Stimulated activated effector memory CD8-positive, alpha-beta T cell treated with anti-CD3 and anti-CD28 coated beads, Interleukin-12 subunit alpha, Interleukin-12 subunit beta, amount 100 ng/mL, for 72 hours (primary cell): ENCODE measurements at regions not wholly inside any gene's neighbourhood (a gene's known extent, or its start where the extent isn't known, plus 50 kb on each side); places are given as distances from the start of the nearest gene placed in this dataset.
A peak's percentile ranks its signal among the peaks of the same experiment; 100 is the strongest.

ENCODE experiments used
- ATAC-seq: fragments of 150-1000 bp; cut with Tn5 transposase; 2 replicates; pipeline ENCODE4 v1.10.0; 2021
- DNase-seq, 2 donors: peaks; one replicate each; pipeline ENCODE4 v3.0.0; 2021 to 2022; ENCODE audit warnings: low spot score in 2 of 2
- H3K27ac Mint-ChIP-seq: one replicate; pipeline ENCODE4 v1.8.0; 2022; ENCODE audit warnings: mild to moderate bottlenecking, mixed read lengths
- H3K36me3 Mint-ChIP-seq: one replicate; pipeline ENCODE4 v1.8.0; 2022; ENCODE audit warnings: mild to moderate bottlenecking, mixed read lengths
- H3K4me1 Mint-ChIP-seq: one replicate; pipeline ENCODE4 v1.8.0; 2022; ENCODE audit warnings: mixed read lengths
- H3K4me3 Mint-ChIP-seq: one replicate; pipeline ENCODE4 v1.8.0; 2022; ENCODE audit warnings: mild to moderate bottlenecking, mixed read lengths
- H3K9me3 Mint-ChIP-seq: one replicate; pipeline ENCODE4 v1.8.0; 2022; ENCODE audit warnings: mixed read lengths

GRCh38 chr2:190811811-190812210 lies 68.8 kb upstream of the GLS start:
- ATAC-seq, result no peak
- H3K9me3 Mint-ChIP-seq, result peaks cover 7% of the 10 kb centered on the region
- DNase-seq, result no peak
- H3K36me3 Mint-ChIP-seq, result no peaks in the 10 kb centered on the region
- no peak overlapping the region for H3K27ac Mint-ChIP-seq
- peaks cover 18% of the 10 kb centered on the region for H3K4me1 Mint-ChIP-seq
- no peak overlapping the region for H3K4me3 Mint-ChIP-seq

- Mint-ChIP-seq H3K9me3 (peaks cover 11% of the 10 kb centered on the region), H3K27ac (no peak overlapping the region), H3K36me3 (no peaks in the 10 kb centered on the region), H3K4me1 (peaks cover 18% of the 10 kb centered on the region), H3K4me3 (no peak overlapping the region)
- DNase-seq (no peak), ATAC-seq (no peak)
Measured at GRCh38 chr2:190812506-190813294, 67.9 kb upstream of the GLS start.

- no peak overlapping the region for H3K27ac Mint-ChIP-seq
- H3K9me3 Mint-ChIP-seq, result peaks cover 11% of the 10 kb centered on the region
- H3K4me3 Mint-ChIP-seq, result no peak overlapping the region
- DNase-seq (no peak), ATAC-seq (no peak)
- peaks cover 10% of the 10 kb centered on the region for H3K4me1 Mint-ChIP-seq
- H3K36me3 Mint-ChIP-seq, result no peaks in the 10 kb centered on the region
Measured at GRCh38 chr2:190815226-190815625, 65.4 kb upstream of the GLS start.

GRCh38 chr2:190817082-190817481 lies 63.5 kb upstream of the GLS start:
- Mint-ChIP-seq H3K27ac (no peak overlapping the region), H3K9me3 (peaks cover 11% of the 10 kb centered on the region), H3K36me3 (no peaks in the 10 kb centered on the region), H3K4me1 (no peaks in the 10 kb centered on the region), H3K4me3 (no peak overlapping the region)
- peak; percentile 71 for ATAC-seq
- no peak for DNase-seq

- Mint-ChIP-seq H3K4me1 (no peaks in the 10 kb centered on the region), H3K9me3 (peaks cover 11% of the 10 kb centered on the region), H3K36me3 (no peaks in the 10 kb centered on the region), H3K4me3 (no peak overlapping the region), H3K27ac (no peak overlapping the region)
- DNase-seq (no peak), ATAC-seq (no peak)
Measured at GRCh38 chr2:190819840-190820301, 60.8 kb upstream of the GLS start.

- Mint-ChIP-seq H3K9me3 (peaks cover 11% of the 10 kb centered on the region), H3K4me3 (no peak overlapping the region), H3K27ac (no peak overlapping the region), H3K4me1 (no peaks in the 10 kb centered on the region), H3K36me3 (no peaks in the 10 kb centered on the region)
- DNase-seq, result no peak
- ATAC-seq, result no peak
Measured at GRCh38 chr2:190820416-190820815, 60.2 kb upstream of the GLS start.

GRCh38 chr2:190822043-190822442 lies 58.6 kb upstream of the GLS start:
- H3K4me3 Mint-ChIP-seq, result no peak overlapping the region
- H3K27ac Mint-ChIP-seq, result no peak overlapping the region
- peaks cover 4% of the 10 kb centered on the region for H3K9me3 Mint-ChIP-seq
- H3K36me3 Mint-ChIP-seq, result no peaks in the 10 kb centered on the region
- DNase-seq, result no peak
- no peaks in the 10 kb centered on the region for H3K4me1 Mint-ChIP-seq
- ATAC-seq, result no peak

- Mint-ChIP-seq H3K9me3 (no peaks in the 10 kb centered on the region), H3K4me3 (no peak overlapping the region), H3K4me1 (no peaks in the 10 kb centered on the region), H3K27ac (no peak overlapping the region), H3K36me3 (no peaks in the 10 kb centered on the region)
- ATAC-seq (no peak), DNase-seq (no peak)
Measured at GRCh38 chr2:190827720-190828119, 52.9 kb upstream of the GLS start.

- Mint-ChIP-seq H3K4me3 (no peak overlapping the region), H3K4me1 (peaks cover 1% of the 10 kb centered on the region), H3K27ac (no peak overlapping the region), H3K36me3 (no peaks in the 10 kb centered on the region), H3K9me3 (no peaks in the 10 kb centered on the region)
- ATAC-seq, result no peak
- DNase-seq, result no peak
Measured at GRCh38 chr2:190829642-190830041, 51.0 kb upstream of the GLS start.
